ENCODE measurements at regions not wholly inside any gene's neighbourhood (a gene's known extent, or its start where the extent isn't known, plus 50 kb on each side); places are given as distances from the start of the nearest gene placed in this dataset.
"Not testable (repeated sequence)": the region's sequence is repeated elsewhere in the genome, so short reads cannot be mapped to it uniquely, and the experiment has no call there.

DNA sequence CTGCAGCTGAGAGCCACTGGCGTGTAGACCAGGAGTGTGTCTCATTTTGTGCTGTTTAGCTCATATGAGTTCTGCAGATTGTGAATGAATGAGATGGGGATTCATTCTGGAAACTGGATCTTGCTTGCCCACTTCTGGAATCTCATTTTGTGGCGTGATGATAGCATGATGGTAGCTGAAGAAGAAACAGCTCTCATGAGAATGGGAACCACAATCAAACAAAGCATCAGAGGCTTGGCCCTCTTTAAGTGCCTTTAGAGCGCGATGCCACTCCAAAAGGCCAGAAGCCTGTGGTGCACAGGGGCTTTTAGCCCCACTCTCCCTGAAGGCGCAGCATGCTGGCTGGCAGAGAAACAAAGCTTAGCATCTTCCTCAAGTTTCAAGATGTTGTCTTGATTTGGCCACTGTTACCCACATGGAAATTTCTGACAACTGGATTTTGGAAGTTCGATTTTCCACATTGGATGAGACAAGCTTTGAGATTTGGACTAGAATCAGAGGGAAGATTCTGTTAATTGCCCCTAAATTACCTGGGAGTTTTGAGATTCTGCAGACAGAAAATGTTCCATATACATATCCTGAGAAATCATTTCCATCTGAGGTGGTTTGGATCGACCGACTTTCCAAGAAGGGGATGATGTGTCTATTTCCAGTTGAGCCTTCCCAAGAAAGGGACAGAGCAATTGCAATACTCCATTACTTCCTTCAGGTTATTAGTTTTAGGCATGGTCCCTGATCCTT lies 234.5 kb downstream of the VAPA start:
- WGBS, 2 donors: 96% methylated on average over 8 of the region's 8 CpGs
- no peak for DNase-seq
- no peak overlapping the region for H3K27ac ChIP-seq (ENCODE audit: low read depth in 1 of 2, low read length in 1 of 2)
- TF ChIP-seq CTCF (IDR thresholded peaks at IDR 0.05; ENCODE audit: control extremely low read depth, extremely low read depth): no peak
- no peak overlapping the region for H3K9ac ChIP-seq (ENCODE audit: insufficient read depth in 1 of 2, low read length in 2 of 2)
- H3K4me1 ChIP-seq (ENCODE audit: control insufficient read depth in 5 of 5, insufficient read depth in 5 of 5, low read length in 5 of 5): peaks cover 0 to 4% (median 0%) of the 10 kb centered on the region in 5 donors
- no peaks in the 10 kb centered on the region for H3K36me3 ChIP-seq (ENCODE audit: control insufficient read depth in 4 of 4, insufficient read depth in 4 of 4, low read length in 4 of 4)
- no peaks in the 10 kb centered on the region for H3K27me3 ChIP-seq (ENCODE audit: control insufficient read depth in 3 of 3, insufficient read depth in 3 of 3, low read length in 2 of 3)
- no peak for ATAC-seq (ENCODE audit: insufficient read depth, low FRiP score)
- no peak overlapping the region for H3K4me3 ChIP-seq
- H3K9me3 ChIP-seq (ENCODE audit: control insufficient read depth in 4 of 4, insufficient read depth in 3 of 4, low read length in 3 of 4): no peaks in the 10 kb centered on the region

- H3K4me3 ChIP-seq: no peak overlapping the region
- no peaks in the 10 kb centered on the region for H3K36me3 ChIP-seq (ENCODE audit: control insufficient read depth in 4 of 4, insufficient read depth in 4 of 4, low read length in 4 of 4)
- TF ChIP-seq CTCF (IDR thresholded peaks at IDR 0.05; ENCODE audit: control extremely low read depth, extremely low read depth): no peak
- H3K27me3 ChIP-seq (ENCODE audit: control insufficient read depth in 3 of 3, insufficient read depth in 3 of 3, low read length in 2 of 3): no peaks in the 10 kb centered on the region
- 94 to 96% methylated on average over 9 of the region's 9 CpGs for WGBS, 2 donors
- H3K9ac ChIP-seq (ENCODE audit: insufficient read depth in 1 of 2, low read length in 2 of 2): no peak overlapping the region
- no peaks in the 10 kb centered on the region for H3K4me1 ChIP-seq (ENCODE audit: control insufficient read depth in 5 of 5, insufficient read depth in 5 of 5, low read length in 5 of 5)
- ATAC-seq (ENCODE audit: insufficient read depth, low FRiP score): no peak
- H3K27ac ChIP-seq (ENCODE audit: low read depth in 1 of 2, low read length in 1 of 2): no peak overlapping the region
- H3K9me3 ChIP-seq (ENCODE audit: control insufficient read depth in 4 of 4, insufficient read depth in 3 of 4, low read length in 3 of 4): no peaks in the 10 kb centered on the region
- no peak for DNase-seq
These were observed 236.1 kb downstream of the VAPA start for GRCh38 chr18:10149768-10150556.

DNA sequence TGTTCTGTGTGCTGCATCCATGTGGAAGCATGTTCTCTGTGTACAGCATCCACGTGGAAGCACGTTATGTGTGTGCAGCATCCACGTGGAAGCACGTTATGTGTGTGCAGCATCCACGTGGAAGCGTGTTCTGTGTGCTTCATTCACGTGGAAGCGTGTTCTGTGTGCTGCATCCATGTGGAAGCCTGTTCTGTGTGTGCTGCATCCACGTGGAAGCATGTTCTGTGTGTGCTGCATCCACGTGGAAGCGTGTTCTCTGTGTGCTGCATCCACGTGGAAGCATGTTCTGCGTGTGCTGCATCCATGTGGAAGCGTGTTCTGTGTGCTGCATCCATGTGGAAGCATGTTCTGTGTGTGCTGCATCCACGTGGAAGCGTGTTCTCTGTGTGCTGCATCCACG lies 236.8 kb downstream of the VAPA start:
- not testable (repeated sequence) for H3K36me3 ChIP-seq (ENCODE audit: control insufficient read depth in 4 of 4, insufficient read depth in 4 of 4, low read length in 4 of 4); ATAC-seq (ENCODE audit: insufficient read depth, low FRiP score); H3K27me3 ChIP-seq (ENCODE audit: control insufficient read depth in 3 of 3, insufficient read depth in 3 of 3, low read length in 2 of 3); H3K27ac ChIP-seq (ENCODE audit: low read depth in 1 of 2, low read length in 1 of 2); H3K9me3 ChIP-seq (ENCODE audit: control insufficient read depth in 4 of 4, insufficient read depth in 3 of 4, low read length in 3 of 4); H3K9ac ChIP-seq (ENCODE audit: insufficient read depth in 1 of 2, low read length in 2 of 2); H3K4me3 ChIP-seq; DNase-seq; H3K4me1 ChIP-seq (ENCODE audit: control insufficient read depth in 5 of 5, insufficient read depth in 5 of 5, low read length in 5 of 5)
- 84 to 86% methylated on average over 17 of the region's 17 CpGs for whole genome bisulfite sequencing, 2 donors

DNA sequence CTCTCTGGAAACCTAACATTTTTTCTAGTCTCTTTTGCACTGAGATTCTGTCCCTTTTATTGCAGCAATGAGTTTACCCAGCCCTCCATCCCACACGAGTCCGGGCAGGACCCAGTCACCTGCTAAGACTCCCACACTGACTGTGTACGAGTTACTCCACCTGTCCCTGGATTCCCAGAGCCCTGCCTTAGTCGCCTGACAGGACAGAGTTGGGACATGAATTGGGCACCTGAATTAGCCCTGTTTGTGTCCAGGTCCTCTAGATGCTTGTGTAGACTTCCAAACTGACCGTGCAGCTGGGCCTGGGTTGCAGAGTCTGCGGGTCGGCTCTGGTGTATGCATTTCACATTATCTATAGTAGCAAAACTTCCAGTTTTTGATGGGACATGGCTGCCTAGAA lies 238.7 kb downstream of the VAPA start:
- 96 to 98% methylated on average over 7 of the region's 7 CpGs for WGBS, 2 donors
- no peak overlapping the region for H3K4me3 ChIP-seq
- no peak for ATAC-seq (ENCODE audit: insufficient read depth, low FRiP score)

More for the DNA sequence above, 238.7 kb downstream of the VAPA start:
- DNase-seq: no peak
- H3K27ac ChIP-seq (ENCODE audit: low read depth in 1 of 2, low read length in 1 of 2): no peak overlapping the region
- H3K27me3 ChIP-seq (ENCODE audit: control insufficient read depth in 3 of 3, insufficient read depth in 3 of 3, low read length in 2 of 3): no peaks in the 10 kb centered on the region
- no peaks in the 10 kb centered on the region for H3K36me3 ChIP-seq (ENCODE audit: control insufficient read depth in 4 of 4, insufficient read depth in 4 of 4, low read length in 4 of 4)
- H3K9ac ChIP-seq (ENCODE audit: insufficient read depth in 1 of 2, low read length in 2 of 2): no peak overlapping the region
- TF ChIP-seq CTCF (IDR thresholded peaks at IDR 0.05; ENCODE audit: control extremely low read depth, extremely low read depth): no peak
- H3K4me1 ChIP-seq (ENCODE audit: control insufficient read depth in 5 of 5, insufficient read depth in 5 of 5, low read length in 5 of 5): no peaks in the 10 kb centered on the region
- H3K9me3 ChIP-seq (ENCODE audit: control insufficient read depth in 4 of 4, insufficient read depth in 3 of 4, low read length in 3 of 4): no peaks in the 10 kb centered on the region
